Testis (tissue), 2 donors: ENCODE measurements at regions not wholly inside any gene's neighbourhood (a gene's known extent, or its start where the extent isn't known, plus 50 kb on each side); places are given as distances from the start of the nearest gene placed in this dataset.

ENCODE experiments used
- POLR2A ChIP-seq: fragments of 450-650 bp; IDR thresholded peaks from one replicate; pipeline ENCODE4 v1.6.1; 2017; ENCODE audit warnings: antibody characterized with exemption, mild to moderate bottlenecking, moderate library complexity
- TF ChIP-seq, protein P1 (sequence below), 3 experiments: fragments of 450-650 bp in 2 of 3; fragments of 200-600 bp in 1 of 3; sonication (generic) in 1 of 3; IDR thresholded peaks; one replicate each; pipeline ENCODE4 v1.5.1; 2016 to 2019; ENCODE audit warnings: antibody characterized with exemption in 3 of 3, mild to moderate bottlenecking in 2 of 3, moderate library complexity in 1 of 3

GRCh38 chr17:71482625-71483024 is 638.2 kb upstream of the SOX9 start:
- TF ChIP-seq, protein P1, sequence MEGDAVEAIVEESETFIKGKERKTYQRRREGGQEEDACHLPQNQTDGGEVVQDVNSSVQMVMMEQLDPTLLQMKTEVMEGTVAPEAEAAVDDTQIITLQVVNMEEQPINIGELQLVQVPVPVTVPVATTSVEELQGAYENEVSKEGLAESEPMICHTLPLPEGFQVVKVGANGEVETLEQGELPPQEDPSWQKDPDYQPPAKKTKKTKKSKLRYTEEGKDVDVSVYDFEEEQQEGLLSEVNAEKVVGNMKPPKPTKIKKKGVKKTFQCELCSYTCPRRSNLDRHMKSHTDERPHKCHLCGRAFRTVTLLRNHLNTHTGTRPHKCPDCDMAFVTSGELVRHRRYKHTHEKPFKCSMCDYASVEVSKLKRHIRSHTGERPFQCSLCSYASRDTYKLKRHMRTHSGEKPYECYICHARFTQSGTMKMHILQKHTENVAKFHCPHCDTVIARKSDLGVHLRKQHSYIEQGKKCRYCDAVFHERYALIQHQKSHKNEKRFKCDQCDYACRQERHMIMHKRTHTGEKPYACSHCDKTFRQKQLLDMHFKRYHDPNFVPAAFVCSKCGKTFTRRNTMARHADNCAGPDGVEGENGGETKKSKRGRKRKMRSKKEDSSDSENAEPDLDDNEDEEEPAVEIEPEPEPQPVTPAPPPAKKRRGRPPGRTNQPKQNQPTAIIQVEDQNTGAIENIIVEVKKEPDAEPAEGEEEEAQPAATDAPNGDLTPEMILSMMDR (IDR thresholded peaks at IDR 0.05), result no peak
- TF ChIP-seq POLR2A, result no peak
